ENCODE measurements at regions not wholly inside any gene's neighbourhood (a gene's known extent, or its start where the extent isn't known, plus 50 kb on each side); places are given as distances from the start of the nearest gene placed in this dataset.

DNA sequence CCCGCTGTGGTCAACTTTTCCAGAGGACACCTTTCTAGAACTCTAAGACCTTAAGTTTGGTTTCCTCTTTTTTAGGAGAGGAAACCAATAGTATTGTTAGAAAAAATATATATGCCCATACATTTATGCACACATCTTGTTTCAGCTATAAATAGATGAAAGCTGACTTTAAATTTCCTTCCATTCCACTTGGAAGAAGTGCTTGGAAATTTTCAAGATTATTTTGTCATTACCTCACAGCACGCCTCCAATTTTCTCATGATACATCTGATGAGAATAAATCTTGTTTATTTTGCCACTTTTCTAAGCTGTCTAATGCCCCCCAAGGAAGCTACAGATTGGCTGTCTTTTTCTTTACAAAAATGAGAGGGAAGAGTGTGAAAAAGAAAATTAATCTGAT is 65.8 kb downstream of the NIBAN1 start:
- CTCF ChIA-PET, result interaction anchor here (0.7 kb wide), 1 partner anchor 69 kb away, joined by 3 read pairs; no protein-coding TSS in a partner anchor
- Histone ChIP-seq H3K9me3 (ENCODE audit: control insufficient read depth, insufficient read depth, low read depth, low read length) (no peaks in the 10 kb centered on the region), H3K4me1 (ENCODE audit: control insufficient read depth, insufficient read depth, low read length) (peaks cover 4% of the 10 kb centered on the region), H3K27ac (ENCODE audit: extremely low read depth, low read depth, low read length) (no peak overlapping the region), H3K4me3 (ENCODE audit: low read depth, low read length) (no peak overlapping the region), H3K36me3 (ENCODE audit: control insufficient read depth in 2 of 2, insufficient read depth in 1 of 2, low read length in 2 of 2) (no peaks in the 10 kb centered on the region)
- TF ChIP-seq, protein P1, sequence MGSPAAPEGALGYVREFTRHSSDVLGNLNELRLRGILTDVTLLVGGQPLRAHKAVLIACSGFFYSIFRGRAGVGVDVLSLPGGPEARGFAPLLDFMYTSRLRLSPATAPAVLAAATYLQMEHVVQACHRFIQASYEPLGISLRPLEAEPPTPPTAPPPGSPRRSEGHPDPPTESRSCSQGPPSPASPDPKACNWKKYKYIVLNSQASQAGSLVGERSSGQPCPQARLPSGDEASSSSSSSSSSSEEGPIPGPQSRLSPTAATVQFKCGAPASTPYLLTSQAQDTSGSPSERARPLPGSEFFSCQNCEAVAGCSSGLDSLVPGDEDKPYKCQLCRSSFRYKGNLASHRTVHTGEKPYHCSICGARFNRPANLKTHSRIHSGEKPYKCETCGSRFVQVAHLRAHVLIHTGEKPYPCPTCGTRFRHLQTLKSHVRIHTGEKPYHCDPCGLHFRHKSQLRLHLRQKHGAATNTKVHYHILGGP (tag by site-specific recombination; IDR thresholded peaks at IDR 0.05), result no peak
- TF ChIP-seq, protein P2, sequence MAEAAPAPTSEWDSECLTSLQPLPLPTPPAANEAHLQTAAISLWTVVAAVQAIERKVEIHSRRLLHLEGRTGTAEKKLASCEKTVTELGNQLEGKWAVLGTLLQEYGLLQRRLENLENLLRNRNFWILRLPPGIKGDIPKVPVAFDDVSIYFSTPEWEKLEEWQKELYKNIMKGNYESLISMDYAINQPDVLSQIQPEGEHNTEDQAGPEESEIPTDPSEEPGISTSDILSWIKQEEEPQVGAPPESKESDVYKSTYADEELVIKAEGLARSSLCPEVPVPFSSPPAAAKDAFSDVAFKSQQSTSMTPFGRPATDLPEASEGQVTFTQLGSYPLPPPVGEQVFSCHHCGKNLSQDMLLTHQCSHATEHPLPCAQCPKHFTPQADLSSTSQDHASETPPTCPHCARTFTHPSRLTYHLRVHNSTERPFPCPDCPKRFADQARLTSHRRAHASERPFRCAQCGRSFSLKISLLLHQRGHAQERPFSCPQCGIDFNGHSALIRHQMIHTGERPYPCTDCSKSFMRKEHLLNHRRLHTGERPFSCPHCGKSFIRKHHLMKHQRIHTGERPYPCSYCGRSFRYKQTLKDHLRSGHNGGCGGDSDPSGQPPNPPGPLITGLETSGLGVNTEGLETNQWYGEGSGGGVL (tag by site-specific recombination; IDR thresholded peaks at IDR 0.05), result no peak
- no peak for TF ChIP-seq ZNF670 (tag by site-specific recombination; IDR thresholded peaks at IDR 0.05; ENCODE audit: low read depth)
- no peak for TF ChIP-seq ZFP41 (tag by site-specific recombination; IDR thresholded peaks at IDR 0.05; ENCODE audit: borderline replicate concordance)
- no peak for TF ChIP-seq ZSCAN23 (tag by site-specific recombination; IDR thresholded peaks at IDR 0.05)
- TF ChIP-seq, protein P3, sequence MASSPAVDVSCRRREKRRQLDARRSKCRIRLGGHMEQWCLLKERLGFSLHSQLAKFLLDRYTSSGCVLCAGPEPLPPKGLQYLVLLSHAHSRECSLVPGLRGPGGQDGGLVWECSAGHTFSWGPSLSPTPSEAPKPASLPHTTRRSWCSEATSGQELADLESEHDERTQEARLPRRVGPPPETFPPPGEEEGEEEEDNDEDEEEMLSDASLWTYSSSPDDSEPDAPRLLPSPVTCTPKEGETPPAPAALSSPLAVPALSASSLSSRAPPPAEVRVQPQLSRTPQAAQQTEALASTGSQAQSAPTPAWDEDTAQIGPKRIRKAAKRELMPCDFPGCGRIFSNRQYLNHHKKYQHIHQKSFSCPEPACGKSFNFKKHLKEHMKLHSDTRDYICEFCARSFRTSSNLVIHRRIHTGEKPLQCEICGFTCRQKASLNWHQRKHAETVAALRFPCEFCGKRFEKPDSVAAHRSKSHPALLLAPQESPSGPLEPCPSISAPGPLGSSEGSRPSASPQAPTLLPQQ (tag by site-specific recombination; IDR thresholded peaks at IDR 0.05), result no peak
- TF ChIP-seq, protein P4, sequence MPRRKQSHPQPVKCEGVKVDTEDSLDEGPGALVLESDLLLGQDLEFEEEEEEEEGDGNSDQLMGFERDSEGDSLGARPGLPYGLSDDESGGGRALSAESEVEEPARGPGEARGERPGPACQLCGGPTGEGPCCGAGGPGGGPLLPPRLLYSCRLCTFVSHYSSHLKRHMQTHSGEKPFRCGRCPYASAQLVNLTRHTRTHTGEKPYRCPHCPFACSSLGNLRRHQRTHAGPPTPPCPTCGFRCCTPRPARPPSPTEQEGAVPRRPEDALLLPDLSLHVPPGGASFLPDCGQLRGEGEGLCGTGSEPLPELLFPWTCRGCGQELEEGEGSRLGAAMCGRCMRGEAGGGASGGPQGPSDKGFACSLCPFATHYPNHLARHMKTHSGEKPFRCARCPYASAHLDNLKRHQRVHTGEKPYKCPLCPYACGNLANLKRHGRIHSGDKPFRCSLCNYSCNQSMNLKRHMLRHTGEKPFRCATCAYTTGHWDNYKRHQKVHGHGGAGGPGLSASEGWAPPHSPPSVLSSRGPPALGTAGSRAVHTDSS (tag by site-specific recombination; IDR thresholded peaks at IDR 0.05), result no peak
- TF ChIP-seq ZNF335 (tag by site-specific recombination; conservative IDR thresholded peaks at IDR 0.05), result no peak
- TF ChIP-seq ZSCAN16 (tag by site-specific recombination; IDR thresholded peaks at IDR 0.05), result no peak
- TF ChIP-seq KLF16 (tag by site-specific recombination; IDR thresholded peaks at IDR 0.05), result no peak
- TF ChIP-seq, protein P5, sequence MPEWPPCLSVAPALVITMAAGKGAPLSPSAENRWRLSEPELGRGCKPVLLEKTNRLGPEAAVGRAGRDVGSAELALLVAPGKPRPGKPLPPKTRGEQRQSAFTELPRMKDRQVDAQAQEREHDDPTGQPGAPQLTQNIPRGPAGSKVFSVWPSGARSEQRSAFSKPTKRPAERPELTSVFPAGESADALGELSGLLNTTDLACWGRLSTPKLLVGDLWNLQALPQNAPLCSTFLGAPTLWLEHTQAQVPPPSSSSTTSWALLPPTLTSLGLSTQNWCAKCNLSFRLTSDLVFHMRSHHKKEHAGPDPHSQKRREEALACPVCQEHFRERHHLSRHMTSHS (tag by site-specific recombination; IDR thresholded peaks at IDR 0.05), result no peak
- POLR2A ChIA-PET, result no interaction called here

DNA sequence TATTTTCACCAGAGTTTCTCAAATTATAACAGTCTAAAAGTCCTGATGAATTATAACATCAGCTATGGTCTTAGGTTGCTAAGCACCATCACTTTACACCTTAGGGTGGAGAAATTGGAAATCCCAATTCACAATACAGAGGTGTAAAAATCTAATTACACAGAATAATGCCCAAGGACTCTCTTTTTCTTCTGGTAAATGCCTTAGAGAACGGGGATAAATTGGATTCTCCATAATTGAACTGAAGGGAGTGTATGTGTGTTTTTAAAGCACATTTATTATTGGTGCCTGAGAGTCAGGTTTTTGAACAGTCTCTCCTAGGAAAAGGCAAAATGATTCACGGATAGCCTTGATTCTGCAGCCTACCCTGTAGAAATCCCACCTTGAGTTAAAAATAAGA is 66.8 kb downstream of the NIBAN1 start:
- TF ChIP-seq KLF8 (tag by site-specific recombination; IDR thresholded peaks at IDR 0.05) (no peak), ZNF404 (tag by site-specific recombination; IDR thresholded peaks at IDR 0.05) (no peak), KLF7 (tag by site-specific recombination; IDR thresholded peaks at IDR 0.05; ENCODE audit: borderline replicate concordance) (no peak), ZNF768 (tag by site-specific recombination; IDR thresholded peaks at IDR 0.05) (no peak), ZNF335 (tag by site-specific recombination; conservative IDR thresholded peaks at IDR 0.05) (no peak), ZNF501 (tag by site-specific recombination; IDR thresholded peaks at IDR 0.05) (no peak), GLIS1 (tag by site-specific recombination; IDR thresholded peaks at IDR 0.05) (no peak), OSR2 (tag by site-specific recombination; IDR thresholded peaks at IDR 0.05) (no peak)
- TF ChIP-seq, protein P6, sequence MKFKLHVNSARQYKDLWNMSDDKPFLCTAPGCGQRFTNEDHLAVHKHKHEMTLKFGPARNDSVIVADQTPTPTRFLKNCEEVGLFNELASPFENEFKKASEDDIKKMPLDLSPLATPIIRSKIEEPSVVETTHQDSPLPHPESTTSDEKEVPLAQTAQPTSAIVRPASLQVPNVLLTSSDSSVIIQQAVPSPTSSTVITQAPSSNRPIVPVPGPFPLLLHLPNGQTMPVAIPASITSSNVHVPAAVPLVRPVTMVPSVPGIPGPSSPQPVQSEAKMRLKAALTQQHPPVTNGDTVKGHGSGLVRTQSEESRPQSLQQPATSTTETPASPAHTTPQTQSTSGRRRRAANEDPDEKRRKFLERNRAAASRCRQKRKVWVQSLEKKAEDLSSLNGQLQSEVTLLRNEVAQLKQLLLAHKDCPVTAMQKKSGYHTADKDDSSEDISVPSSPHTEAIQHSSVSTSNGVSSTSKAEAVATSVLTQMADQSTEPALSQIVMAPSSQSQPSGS (tag by site-specific recombination; IDR thresholded peaks at IDR 0.05; ENCODE audit: low read depth), result no peak
- no peak overlapping the region for H3K4me3 ChIP-seq (ENCODE audit: low read depth, low read length)
- H3K9me3 ChIP-seq (ENCODE audit: control insufficient read depth, insufficient read depth, low read depth, low read length), result no peaks in the 10 kb centered on the region
- H3K27ac ChIP-seq (ENCODE audit: extremely low read depth, low read depth, low read length), result no peak overlapping the region
- POLR2A ChIA-PET, result no interaction called here
- H3K4me1 ChIP-seq (ENCODE audit: control insufficient read depth, insufficient read depth, low read length), result peaks cover 4% of the 10 kb centered on the region
- no peaks in the 10 kb centered on the region for H3K36me3 ChIP-seq (ENCODE audit: control insufficient read depth in 2 of 2, insufficient read depth in 1 of 2, low read length in 2 of 2)
- CTCF ChIA-PET, result no interaction called here
